Stomach (tissue), 8 donors: ENCODE measurements at regions not wholly inside any gene's neighbourhood (a gene's known extent, or its start where the extent isn't known, plus 50 kb on each side); places are given as distances from the start of the nearest gene placed in this dataset.

Experiments
- DNase-seq, 2 donors: peaks; one replicate each; pipeline versions ENCODE4 v3.0.0 to v3.0.0-alpha.2; 2013 to 2019
- H3K27ac ChIP-seq, 5 donors: fragments of 200-600 bp in 4 of 5; sonication (generic) in 4 of 5; one replicate each; pipeline ENCODE4 v1.5.1; 2013 to 2019; ENCODE audit warnings: mild to moderate bottlenecking in 1 of 5, moderate library complexity in 1 of 5
- H3K27me3 ChIP-seq, 3 donors: fragments of 200-600 bp; sonication (generic); one replicate each; pipeline ENCODE4 v1.5.1; 2017 to 2019; ENCODE audit warnings: mixed run types in 1 of 3
- H3K36me3 ChIP-seq, 4 donors: fragments of 200-600 bp; sonication (generic); 1 replicate in 3 of 4; 2 replicates in 1 of 4; pipeline ENCODE4 v1.5.1; 2016 to 2019
- H3K4me1 ChIP-seq, 4 donors: fragments of 200-600 bp; sonication (generic); one replicate each; pipeline ENCODE4 v1.5.1; 2016 to 2019
- H3K4me3 ChIP-seq, 4 donors: fragments of 200-600 bp; sonication (generic) in 3 of 4; one replicate each; pipeline ENCODE4 v1.5.1; 2016 to 2019; ENCODE audit warnings: mild to moderate bottlenecking in 1 of 4
- H3K9me3 ChIP-seq, 4 donors: fragments of 200-600 bp; sonication (generic); one replicate each; pipeline ENCODE4 v1.5.1; 2016 to 2019
- CTCF ChIP-seq, 7 experiments: fragments of 450-650 bp in 4 of 7; fragments of 200-600 bp in 3 of 7; sonication (generic) in 3 of 7; IDR thresholded peaks; one replicate each; pipeline ENCODE4 v1.5.1; 2016 to 2019; ENCODE audit warnings: antibody characterized with exemption in 7 of 7, control low read depth in 2 of 7, mild to moderate bottlenecking in 1 of 7
- EP300 ChIP-seq: sonication (generic); formaldehyde crosslinking; IDR thresholded peaks from one replicate; pipeline ENCODE4 v1.6.1; 2017; ENCODE audit warnings: antibody characterized with exemption
- POLR2A ChIP-seq, 4 donors: fragments of 450-650 bp; IDR thresholded peaks; one replicate each; pipeline ENCODE4 v1.6.1; 2016; ENCODE audit warnings: antibody characterized with exemption in 4 of 4, control low read depth in 2 of 4, mild to moderate bottlenecking in 1 of 4, moderate library complexity in 1 of 4
- POLR2AphosphoS5 ChIP-seq, 3 donors: sonication (generic); formaldehyde crosslinking; IDR thresholded peaks; one replicate each; pipeline ENCODE4 v1.6.1; 2016; ENCODE audit warnings: antibody characterized with exemption in 3 of 3
- WGBS, 5 donors: extraction: QIAGEN DNeasy Blood & Tissue Kit in 3 of 5; methylation state at CpG; one replicate each; pipeline versions ENCODE4 v1.1.5 to v1.1.7; 2013 to 2018; 5-methylcytosine and 5-hydroxymethylcytosine counted together
- intact Hi-C: fragments of 100-400 bp; cut with DNase I; formaldehyde crosslinking; loops from one replicate; pipeline ENCODE4 v1.15.1; 2023; ENCODE audit warnings: low total_unique reads
- donor health status: healthy with polysubstance abuse.
- donor health status: Bipolar disorder and iron deficiency.
- donor health status: healthy.

GRCh38 chr5:101676646-101677045, 619.4 kb downstream of the SLCO4C1 start:
- TF ChIP-seq EP300 (no peak), CTCF (IDR thresholded peaks at IDR 0.05) (no peak), POLR2AphosphoS5 (IDR thresholded peaks at IDR 0.05) (no peak), POLR2A (IDR thresholded peaks at IDR 0.05) (no peak)
- H3K27me3 ChIP-seq: peaks cover 0 to 8% (median 0%) of the 10 kb centered on the region in 3 donors
- H3K9me3 ChIP-seq: no peaks in the 10 kb centered on the region
- WGBS, 5 donors: 60 to 69% (median 66%) methylated on average over 2 of the region's 2 CpGs
- no peak overlapping the region for H3K4me3 ChIP-seq
- peaks cover 0 to 5% (median 2%) of the 10 kb centered on the region in 4 donors for H3K4me1 ChIP-seq
- no peak for DNase-seq
- intact Hi-C loops: no loop called here
- H3K27ac ChIP-seq: no peak overlapping the region
- no peaks in the 10 kb centered on the region for H3K36me3 ChIP-seq

GRCh38 chr5:101675510-101676219, 620.4 kb downstream of the SLCO4C1 start:
- TF ChIP-seq EP300: no peak
- Histone ChIP-seq H3K4me3 (no peak overlapping the region), H3K36me3 (no peaks in the 10 kb centered on the region), H3K4me1 (peaks cover 0 to 5% (median 2%) of the 10 kb centered on the region in 4 donors), H3K9me3 (no peaks in the 10 kb centered on the region), H3K27ac (no peak overlapping the region), H3K27me3 (peaks cover 0 to 8% (median 0%) of the 10 kb centered on the region in 3 donors)
- 68 to 75% (median 71%) methylated on average over 4 of the region's 4 CpGs for WGBS, 5 donors
- intact Hi-C loops: no loop called here
- peak in 1 of 2 donors; percentile 5 for DNase-seq

- intact Hi-C loops: no loop called here
- 81 to 89% (median 86%) methylated on average over 5 of the region's 5 CpGs for WGBS, 5 donors
- TF ChIP-seq POLR2AphosphoS5 (IDR thresholded peaks at IDR 0.05): no peak
- TF ChIP-seq POLR2A (IDR thresholded peaks at IDR 0.05): no peak
- no peak for TF ChIP-seq CTCF (IDR thresholded peaks at IDR 0.05)
- no peak for TF ChIP-seq EP300
Measured at GRCh38 chr5:101673120-101673519, 623.0 kb downstream of the SLCO4C1 start.

GRCh38 chr5:101664071-101664791, 631.9 kb downstream of the SLCO4C1 start:
- DNase-seq: no peak
- Histone ChIP-seq H3K27ac (no peak overlapping the region), H3K36me3 (no peaks in the 10 kb centered on the region), H3K4me3 (no peak overlapping the region), H3K9me3 (no peaks in the 10 kb centered on the region), H3K4me1 (no peaks in the 10 kb centered on the region), H3K27me3 (no peaks in the 10 kb centered on the region)
- WGBS, 5 donors: 50 to 69% (median 64%) methylated on average over 9 of the region's 9 CpGs
- TF ChIP-seq EP300: no peak
- intact Hi-C loops: no loop called here

More at GRCh38 chr5:101673120-101673519, 623.0 kb downstream of the SLCO4C1 start:
- Histone ChIP-seq H3K4me1 (peaks cover 0 to under 1% (median 0%) of the 10 kb centered on the region in 4 donors), H3K27me3 (peaks cover 0 to 4% (median 0%) of the 10 kb centered on the region in 3 donors), H3K36me3 (no peaks in the 10 kb centered on the region), H3K27ac (no peak overlapping the region), H3K9me3 (no peaks in the 10 kb centered on the region), H3K4me3 (no peak overlapping the region)
- DNase-seq: no peak

- H3K9me3 ChIP-seq: no peaks in the 10 kb centered on the region
- WGBS, 5 donors: 17 to 29% (median 26%) methylated on average over 2 of the region's 2 CpGs
- TF ChIP-seq CTCF (IDR thresholded peaks at IDR 0.05) (no peak), POLR2AphosphoS5 (IDR thresholded peaks at IDR 0.05) (no peak), EP300 (no peak), POLR2A (IDR thresholded peaks at IDR 0.05) (no peak)
Measured at GRCh38 chr5:101663543-101663942, 632.5 kb downstream of the SLCO4C1 start.

More at GRCh38 chr5:101663543-101663942, 632.5 kb downstream of the SLCO4C1 start:
- intact Hi-C loops: no loop called here
- Histone ChIP-seq H3K4me1 (no peaks in the 10 kb centered on the region), H3K4me3 (no peak overlapping the region), H3K36me3 (no peaks in the 10 kb centered on the region), H3K27me3 (no peaks in the 10 kb centered on the region), H3K27ac (no peak overlapping the region)
- peak in 1 of 2 donors; percentile 11 for DNase-seq
